B cell (primary cell): ENCODE measurements at regions not wholly inside any gene's neighbourhood (a gene's known extent, or its start where the extent isn't known, plus 50 kb on each side); places are given as distances from the start of the nearest gene placed in this dataset.

Experiments used
- EZH2 ChIP-seq: IDR thresholded peaks from 2 replicates; pipeline ENCODE4 v1.6.1; 2012; ENCODE audit warnings: borderline replicate concordance, low read depth, mild to moderate bottlenecking, moderate library complexity, low read length; ENCODE audit not compliant: insufficient read depth, poor library complexity, severe bottlenecking
- TF ChIP-seq, protein P1 (sequence below): fragments of 200-600 bp; IDR thresholded peaks from one replicate; pipeline ENCODE4 v1.8.0; 2022; ENCODE audit warnings: antibody characterized with exemption, mild to moderate bottlenecking

DNA sequence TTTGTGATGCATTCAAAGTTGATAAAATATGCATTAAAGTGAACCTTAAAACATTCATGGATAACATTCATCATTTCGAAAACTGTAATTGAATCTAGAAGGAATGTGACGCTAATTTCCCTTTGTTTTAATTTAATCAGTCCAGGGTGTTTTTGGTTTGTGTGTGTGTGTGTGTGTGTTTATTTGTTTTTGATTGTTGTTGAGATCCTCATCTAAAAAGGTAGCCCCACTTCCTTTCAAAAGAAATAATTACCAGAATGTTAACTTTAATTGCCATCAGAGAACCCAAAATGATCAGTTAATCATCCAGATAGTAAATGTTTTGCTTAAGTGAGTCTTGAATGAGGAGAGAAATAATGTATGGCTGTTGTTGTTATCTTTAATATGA, 74.5 kb upstream of the PTPRZ1 start:
- TF ChIP-seq, protein P1, sequence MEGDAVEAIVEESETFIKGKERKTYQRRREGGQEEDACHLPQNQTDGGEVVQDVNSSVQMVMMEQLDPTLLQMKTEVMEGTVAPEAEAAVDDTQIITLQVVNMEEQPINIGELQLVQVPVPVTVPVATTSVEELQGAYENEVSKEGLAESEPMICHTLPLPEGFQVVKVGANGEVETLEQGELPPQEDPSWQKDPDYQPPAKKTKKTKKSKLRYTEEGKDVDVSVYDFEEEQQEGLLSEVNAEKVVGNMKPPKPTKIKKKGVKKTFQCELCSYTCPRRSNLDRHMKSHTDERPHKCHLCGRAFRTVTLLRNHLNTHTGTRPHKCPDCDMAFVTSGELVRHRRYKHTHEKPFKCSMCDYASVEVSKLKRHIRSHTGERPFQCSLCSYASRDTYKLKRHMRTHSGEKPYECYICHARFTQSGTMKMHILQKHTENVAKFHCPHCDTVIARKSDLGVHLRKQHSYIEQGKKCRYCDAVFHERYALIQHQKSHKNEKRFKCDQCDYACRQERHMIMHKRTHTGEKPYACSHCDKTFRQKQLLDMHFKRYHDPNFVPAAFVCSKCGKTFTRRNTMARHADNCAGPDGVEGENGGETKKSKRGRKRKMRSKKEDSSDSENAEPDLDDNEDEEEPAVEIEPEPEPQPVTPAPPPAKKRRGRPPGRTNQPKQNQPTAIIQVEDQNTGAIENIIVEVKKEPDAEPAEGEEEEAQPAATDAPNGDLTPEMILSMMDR = no peak
- no peak for TF ChIP-seq EZH2
